ENCODE measurements at regions not wholly inside any gene's neighbourhood (a gene's known extent, or its start where the extent isn't known, plus 50 kb on each side); places are given as distances from the start of the nearest gene placed in this dataset.

DNA sequence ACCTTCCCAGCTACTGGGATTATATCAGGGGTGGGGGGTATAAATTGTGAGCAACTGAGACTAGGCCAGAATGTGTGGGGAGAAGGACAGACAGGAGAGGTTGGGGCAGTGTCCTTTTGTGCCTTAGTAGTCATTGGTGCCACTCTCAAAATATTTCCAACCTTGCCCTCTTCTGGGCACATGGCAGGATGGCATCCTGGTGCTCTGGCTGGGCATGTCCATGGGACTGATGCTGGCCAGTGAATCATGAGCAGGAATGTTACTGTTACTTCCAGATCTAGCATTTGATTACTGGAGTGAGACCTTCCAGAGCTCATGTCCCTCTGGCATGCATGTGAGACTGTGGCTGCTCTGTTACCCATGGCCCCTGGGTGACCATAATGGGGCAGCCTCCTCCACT, 151.2 kb downstream of the MATN1 start:
- intact Hi-C loops (cut with micrococcal nuclease; ENCODE audit: unreplicated experiment), result no loop called here
- POLR2A ChIA-PET, result no interaction called here
- ATAC-seq (no peak), FAIRE-seq (no peak), DNase-seq (ENCODE audit: low read depth, low spot score) (no peak)
- no peak overlapping the region for H2AFZ ChIP-seq (ENCODE audit: control insufficient read depth, low read depth, low read length)
- H3K4me1 ChIP-seq (ENCODE audit: control insufficient read depth, insufficient read depth, low read length), result no peaks in the 10 kb centered on the region
- CTCF ChIA-PET, result no interaction called here
- H3K79me2 ChIP-seq (ENCODE audit: control insufficient read depth, insufficient read depth, low read length), result no peaks in the 10 kb centered on the region
- TF ChIP-seq CHD1 (IDR thresholded peaks at IDR 0.05; ENCODE audit: low read depth, low read length), result no peak
- TF ChIP-seq, protein P1, sequence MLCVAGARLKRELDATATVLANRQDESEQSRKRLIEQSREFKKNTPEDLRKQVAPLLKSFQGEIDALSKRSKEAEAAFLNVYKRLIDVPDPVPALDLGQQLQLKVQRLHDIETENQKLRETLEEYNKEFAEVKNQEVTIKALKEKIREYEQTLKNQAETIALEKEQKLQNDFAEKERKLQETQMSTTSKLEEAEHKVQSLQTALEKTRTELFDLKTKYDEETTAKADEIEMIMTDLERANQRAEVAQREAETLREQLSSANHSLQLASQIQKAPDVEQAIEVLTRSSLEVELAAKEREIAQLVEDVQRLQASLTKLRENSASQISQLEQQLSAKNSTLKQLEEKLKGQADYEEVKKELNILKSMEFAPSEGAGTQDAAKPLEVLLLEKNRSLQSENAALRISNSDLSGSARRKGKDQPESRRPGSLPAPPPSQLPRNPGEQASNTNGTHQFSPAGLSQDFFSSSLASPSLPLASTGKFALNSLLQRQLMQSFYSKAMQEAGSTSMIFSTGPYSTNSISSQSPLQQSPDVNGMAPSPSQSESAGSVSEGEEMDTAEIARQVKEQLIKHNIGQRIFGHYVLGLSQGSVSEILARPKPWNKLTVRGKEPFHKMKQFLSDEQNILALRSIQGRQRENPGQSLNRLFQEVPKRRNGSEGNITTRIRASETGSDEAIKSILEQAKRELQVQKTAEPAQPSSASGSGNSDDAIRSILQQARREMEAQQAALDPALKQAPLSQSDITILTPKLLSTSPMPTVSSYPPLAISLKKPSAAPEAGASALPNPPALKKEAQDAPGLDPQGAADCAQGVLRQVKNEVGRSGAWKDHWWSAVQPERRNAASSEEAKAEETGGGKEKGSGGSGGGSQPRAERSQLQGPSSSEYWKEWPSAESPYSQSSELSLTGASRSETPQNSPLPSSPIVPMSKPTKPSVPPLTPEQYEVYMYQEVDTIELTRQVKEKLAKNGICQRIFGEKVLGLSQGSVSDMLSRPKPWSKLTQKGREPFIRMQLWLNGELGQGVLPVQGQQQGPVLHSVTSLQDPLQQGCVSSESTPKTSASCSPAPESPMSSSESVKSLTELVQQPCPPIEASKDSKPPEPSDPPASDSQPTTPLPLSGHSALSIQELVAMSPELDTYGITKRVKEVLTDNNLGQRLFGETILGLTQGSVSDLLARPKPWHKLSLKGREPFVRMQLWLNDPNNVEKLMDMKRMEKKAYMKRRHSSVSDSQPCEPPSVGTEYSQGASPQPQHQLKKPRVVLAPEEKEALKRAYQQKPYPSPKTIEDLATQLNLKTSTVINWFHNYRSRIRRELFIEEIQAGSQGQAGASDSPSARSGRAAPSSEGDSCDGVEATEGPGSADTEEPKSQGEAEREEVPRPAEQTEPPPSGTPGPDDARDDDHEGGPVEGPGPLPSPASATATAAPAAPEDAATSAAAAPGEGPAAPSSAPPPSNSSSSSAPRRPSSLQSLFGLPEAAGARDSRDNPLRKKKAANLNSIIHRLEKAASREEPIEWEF (IDR thresholded peaks at IDR 0.05; ENCODE audit: insufficient replicate concordance, low read depth, low read length), result no peak
- TF ChIP-seq, protein P2, sequence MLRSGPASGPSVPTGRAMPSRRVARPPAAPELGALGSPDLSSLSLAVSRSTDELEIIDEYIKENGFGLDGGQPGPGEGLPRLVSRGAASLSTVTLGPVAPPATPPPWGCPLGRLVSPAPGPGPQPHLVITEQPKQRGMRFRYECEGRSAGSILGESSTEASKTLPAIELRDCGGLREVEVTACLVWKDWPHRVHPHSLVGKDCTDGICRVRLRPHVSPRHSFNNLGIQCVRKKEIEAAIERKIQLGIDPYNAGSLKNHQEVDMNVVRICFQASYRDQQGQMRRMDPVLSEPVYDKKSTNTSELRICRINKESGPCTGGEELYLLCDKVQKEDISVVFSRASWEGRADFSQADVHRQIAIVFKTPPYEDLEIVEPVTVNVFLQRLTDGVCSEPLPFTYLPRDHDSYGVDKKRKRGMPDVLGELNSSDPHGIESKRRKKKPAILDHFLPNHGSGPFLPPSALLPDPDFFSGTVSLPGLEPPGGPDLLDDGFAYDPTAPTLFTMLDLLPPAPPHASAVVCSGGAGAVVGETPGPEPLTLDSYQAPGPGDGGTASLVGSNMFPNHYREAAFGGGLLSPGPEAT (IDR thresholded peaks at IDR 0.05; ENCODE audit: low read depth), result no peak
- H3K9ac ChIP-seq (ENCODE audit: control insufficient read depth, insufficient read depth, low read length), result no peak overlapping the region
- in situ Hi-C loops (cut with MboI), result no loop called here
- H3K36me3 ChIP-seq (ENCODE audit: control insufficient read depth in 2 of 2, insufficient read depth in 2 of 2, low read length in 1 of 2), result no peaks in the 10 kb centered on the region
- H3K9me3 ChIP-seq (replicated peaks; ENCODE audit: control insufficient read depth, insufficient read depth, low read length), result no peaks in the 10 kb centered on the region
- H4K20me1 ChIP-seq (ENCODE audit: control insufficient read depth, insufficient read depth), result no peaks in the 10 kb centered on the region
- H3K4me2 ChIP-seq (ENCODE audit: control insufficient read depth, insufficient read depth), result no peak overlapping the region
- peaks cover 0 to 2% of the 10 kb centered on the region in 2 experiments; a peak in 2 of 4 replicates for H3K27me3 ChIP-seq (replicated peaks in 1 of 2; ENCODE audit: control insufficient read depth in 2 of 2, insufficient read depth in 2 of 2, low read length in 1 of 2)
- H3K4me3 ChIP-seq, result no peak overlapping the region
- SMC1A ChIA-PET (ENCODE audit: uncharacterized antibody, unreplicated experiment), result no interaction called here
- no peak overlapping the region for H3K27ac ChIP-seq (ENCODE audit: control insufficient read depth, insufficient read depth)
- RAD21 ChIA-PET (ENCODE audit: unreplicated experiment), result no interaction called here
- BruUV-seq (replicated peaks), result no TSS peak
